Lower leg skin (tissue), 3 donors: ENCODE measurements at regions not wholly inside any gene's neighbourhood (a gene's known extent, or its start where the extent isn't known, plus 50 kb on each side); places are given as distances from the start of the nearest gene placed in this dataset.

Experiments used
- CTCF ChIP-seq, 3 donors: fragments of 450-650 bp; IDR thresholded peaks; one replicate each; pipeline ENCODE4 v1.5.1; 2016; ENCODE audit warnings: antibody characterized with exemption in 3 of 3, mild to moderate bottlenecking in 3 of 3, moderate library complexity in 2 of 3
- POLR2A ChIP-seq, 2 donors: fragments of 450-650 bp; IDR thresholded peaks; one replicate each; pipeline ENCODE4 v1.6.1; 2016 to 2017; ENCODE audit warnings: antibody characterized with exemption in 2 of 2, mild to moderate bottlenecking in 1 of 2, moderate library complexity in 1 of 2

- TF ChIP-seq POLR2A (IDR thresholded peaks at IDR 0.05): no peak
- TF ChIP-seq CTCF (IDR thresholded peaks at IDR 0.05): no peak
These were observed 313.8 kb upstream of the GATB start for GRCh38 chr4:152074573-152074972.
